GM20000 (cell line): ENCODE measurements at regions not wholly inside any gene's neighbourhood (a gene's known extent, or its start where the extent isn't known, plus 50 kb on each side); places are given as distances from the start of the nearest gene placed in this dataset.

Experiments used
- DNase-seq: peaks from one replicate; pipeline ENCODE4 v3.0.0; 2012; ENCODE audit warnings: low spot score
- CTCF ChIP-seq: IDR thresholded peaks from 2 replicates; pipeline ENCODE4 v1.5.1; 2012; ENCODE audit warnings: mild to moderate bottlenecking, control low read depth; ENCODE audit errors: extremely low read depth, missing control alignments

GRCh38 chr9:126228111-126228780, 98.4 kb upstream of the MVB12B start:
- no peak for TF ChIP-seq CTCF
- no peak for DNase-seq

GRCh38 chr9:126228781-126229444, 97.7 kb upstream of the MVB12B start:
- peak; percentile 90 for TF ChIP-seq CTCF
- DNase-seq, result peak; percentile 88

- no peak for DNase-seq
- no peak for TF ChIP-seq CTCF
Observed at GRCh38 chr9:126229501-126229900, 97.1 kb upstream of the MVB12B start.

GRCh38 chr9:126230692-126231091, 95.9 kb upstream of the MVB12B start:
- TF ChIP-seq CTCF, result no peak
- no peak for DNase-seq

GRCh38 chr9:126232461-126232860, 94.2 kb upstream of the MVB12B start:
- TF ChIP-seq CTCF, result no peak
- no peak for DNase-seq

- no peak for TF ChIP-seq CTCF
- DNase-seq, result no peak
Observed at GRCh38 chr9:126233175-126233574, 93.5 kb upstream of the MVB12B start.

GRCh38 chr9:126233913-126234525, 92.6 kb upstream of the MVB12B start:
- DNase-seq, result no peak
- no peak for TF ChIP-seq CTCF
